ENCODE measurements at regions not wholly inside any gene's neighbourhood (a gene's known extent, or its start where the extent isn't known, plus 50 kb on each side); places are given as distances from the start of the nearest gene placed in this dataset.

GRCh38 chr17:16882243-16882925 is 89.5 kb downstream of the TNFRSF13B start:
- BruUV-seq (replicated peaks) = no TSS peak
- no peaks in the 10 kb centered on the region for H3K36me3 ChIP-seq (ENCODE audit: control insufficient read depth, insufficient read depth, low read length)
- TF ChIP-seq TCF7L2 (IDR thresholded peaks at IDR 0.05; ENCODE audit: low read depth, low read length) (no peak), REST (IDR thresholded peaks at IDR 0.05; ENCODE audit: insufficient read depth in 1 of 2, low read depth in 2 of 2, low read length in 1 of 2) (no peak), POLR2AphosphoS5 (IDR thresholded peaks at IDR 0.05; ENCODE audit: low read depth, low read length) (no peak), CTCF (IDR thresholded peaks at IDR 0.05) (no peak), SIN3A (IDR thresholded peaks at IDR 0.05; ENCODE audit: borderline replicate concordance, insufficient read depth, low read depth, low read length) (no peak)
- H3K27ac ChIP-seq (ENCODE audit: low read length) = no peak overlapping the region
- no peaks in the 10 kb centered on the region for H3K9me3 ChIP-seq (ENCODE audit: control insufficient read depth, insufficient read depth, low read depth, low read length)
- ATAC-seq = no peak
- H3K4me3 ChIP-seq (ENCODE audit: low read depth in 2 of 2, low read length in 2 of 2) = no peak overlapping the region
- H3K4me1 ChIP-seq (ENCODE audit: control insufficient read depth, insufficient read depth, low read length) = no peaks in the 10 kb centered on the region
- no peaks in the 10 kb centered on the region for H3K27me3 ChIP-seq (ENCODE audit: control insufficient read depth, insufficient read depth, low read length)
- in situ Hi-C loops (cut with HindIII; ENCODE audit: low pct_unique_long_range_greater_than_20kb, low sequenced_read_pairs) = no loop called here
- ChIA-PET CTCF (no interaction called here), POLR2A (no interaction called here)
- intact Hi-C loops (cut with micrococcal nuclease; ENCODE audit: unreplicated experiment) = no loop called here
- no peak for DNase-seq (ENCODE audit: low read depth, low spot score)

GRCh38 chr17:16881239-16881924 is 90.5 kb downstream of the TNFRSF13B start:
- no TSS peak for BruUV-seq (replicated peaks)
- in situ Hi-C loops (cut with HindIII; ENCODE audit: low pct_unique_long_range_greater_than_20kb, low sequenced_read_pairs) (no loop called here), intact Hi-C loops (cut with micrococcal nuclease; ENCODE audit: unreplicated experiment) (no loop called here)
- Histone ChIP-seq H3K4me1 (ENCODE audit: control insufficient read depth, insufficient read depth, low read length) (no peaks in the 10 kb centered on the region), H3K27ac (ENCODE audit: low read length) (no peak overlapping the region), H3K4me3 (ENCODE audit: low read depth in 2 of 2, low read length in 2 of 2) (no peak overlapping the region), H3K36me3 (ENCODE audit: control insufficient read depth, insufficient read depth, low read length) (no peaks in the 10 kb centered on the region), H3K9me3 (ENCODE audit: control insufficient read depth, insufficient read depth, low read depth, low read length) (no peaks in the 10 kb centered on the region), H3K27me3 (ENCODE audit: control insufficient read depth, insufficient read depth, low read length) (no peaks in the 10 kb centered on the region)
- ChIA-PET CTCF (no interaction called here), POLR2A (no interaction called here)
- ATAC-seq (no peak), DNase-seq (ENCODE audit: low read depth, low spot score) (no peak)
- TF ChIP-seq TCF7L2 (IDR thresholded peaks at IDR 0.05; ENCODE audit: low read depth, low read length) (no peak), CTCF (IDR thresholded peaks at IDR 0.05) (no peak)
